ENCODE measurements at regions not wholly inside any gene's neighbourhood (a gene's known extent, or its start where the extent isn't known, plus 50 kb on each side); places are given as distances from the start of the nearest gene placed in this dataset.

GRCh38 chr4:10898072-10898471 lies 213.5 kb upstream of the CLNK start:
- Mint-ChIP-seq H3K36me3 (ENCODE audit: insufficient read depth) (no peaks in the 10 kb centered on the region), H3K4me3 (ENCODE audit: low read depth) (no peak overlapping the region), H3K27me3 (peaks cover 3% of the 10 kb centered on the region), H3K27ac (no peak overlapping the region), H3K9me3 (ENCODE audit: low read depth) (no peaks in the 10 kb centered on the region), H3K4me1 (ENCODE audit: low read depth) (peaks cover 2% of the 10 kb centered on the region)
- DNase-seq (ENCODE audit: low spot score, unreplicated experiment): no peak
- no peak for TF ChIP-seq CTCF (IDR thresholded peaks at IDR 0.05; ENCODE audit: unreplicated experiment)

DNA sequence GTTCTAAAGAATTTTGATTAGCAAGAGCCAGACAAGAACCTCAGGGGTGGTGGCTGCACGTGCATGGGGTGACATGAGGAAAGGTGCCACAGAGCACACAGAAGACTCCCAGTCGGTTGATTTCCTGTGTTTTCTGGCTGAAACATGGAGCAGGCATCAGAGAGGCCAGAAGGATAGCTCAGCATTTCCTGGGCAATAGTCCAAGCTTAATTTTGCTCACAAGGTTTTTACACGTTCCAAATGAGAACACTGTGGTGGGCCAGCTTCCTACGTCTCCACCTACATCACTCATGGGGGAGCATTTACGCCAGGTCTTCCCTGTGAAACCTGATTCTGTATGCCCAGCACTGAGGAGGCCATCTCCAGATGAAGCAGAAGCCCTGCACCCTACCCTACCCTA lies 212.5 kb upstream of the CLNK start:
- Mint-ChIP-seq H3K4me1 (ENCODE audit: low read depth) (peaks cover 2% of the 10 kb centered on the region), H3K36me3 (ENCODE audit: insufficient read depth) (no peaks in the 10 kb centered on the region), H3K27me3 (peaks cover 3% of the 10 kb centered on the region), H3K27ac (no peak overlapping the region), H3K4me3 (ENCODE audit: low read depth) (no peak overlapping the region), H3K9me3 (ENCODE audit: low read depth) (no peaks in the 10 kb centered on the region)
- no peak for TF ChIP-seq CTCF (IDR thresholded peaks at IDR 0.05; ENCODE audit: unreplicated experiment)
- no peak for DNase-seq (ENCODE audit: low spot score, unreplicated experiment)

- no peak overlapping the region for H3K4me3 Mint-ChIP-seq (ENCODE audit: low read depth)
- peaks cover 3% of the 10 kb centered on the region for H3K27me3 Mint-ChIP-seq
- no peaks in the 10 kb centered on the region for H3K9me3 Mint-ChIP-seq (ENCODE audit: low read depth)
- TF ChIP-seq CTCF (IDR thresholded peaks at IDR 0.05; ENCODE audit: unreplicated experiment): peak; percentile 54
- no peak overlapping the region for H3K27ac Mint-ChIP-seq
- no peaks in the 10 kb centered on the region for H3K36me3 Mint-ChIP-seq (ENCODE audit: insufficient read depth)
- peaks cover 2% of the 10 kb centered on the region for H3K4me1 Mint-ChIP-seq (ENCODE audit: low read depth)
- DNase-seq (ENCODE audit: low spot score, unreplicated experiment): no peak
Measured at GRCh38 chr4:10893395-10893794, 208.8 kb upstream of the CLNK start.

DNA sequence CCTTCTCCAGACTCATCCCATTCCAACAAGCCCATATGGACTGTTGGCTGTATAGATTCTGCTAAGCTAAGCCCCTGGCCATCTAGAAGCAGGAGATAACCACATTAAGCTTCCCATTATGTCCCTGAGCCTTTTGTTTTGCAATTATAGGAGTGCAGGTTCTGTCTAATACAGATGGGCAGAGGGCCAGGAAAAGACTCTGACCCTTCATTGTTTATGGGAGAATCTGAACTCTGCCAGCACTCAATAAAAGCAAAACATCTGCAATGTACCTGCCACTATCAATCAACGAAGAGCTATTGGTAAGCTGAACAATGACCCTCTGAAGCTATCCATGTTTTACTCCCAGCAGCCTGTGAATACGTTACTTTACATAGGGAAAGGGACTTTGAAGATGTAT lies 207.3 kb upstream of the CLNK start:
- Mint-ChIP-seq H3K27ac (no peak overlapping the region), H3K27me3 (peaks cover 3% of the 10 kb centered on the region), H3K4me3 (ENCODE audit: low read depth) (no peak overlapping the region), H3K9me3 (ENCODE audit: low read depth) (no peaks in the 10 kb centered on the region), H3K4me1 (ENCODE audit: low read depth) (peaks cover 2% of the 10 kb centered on the region), H3K36me3 (ENCODE audit: insufficient read depth) (no peaks in the 10 kb centered on the region)
- no peak for DNase-seq (ENCODE audit: low spot score, unreplicated experiment)
- TF ChIP-seq CTCF (IDR thresholded peaks at IDR 0.05; ENCODE audit: unreplicated experiment): no peak

DNA sequence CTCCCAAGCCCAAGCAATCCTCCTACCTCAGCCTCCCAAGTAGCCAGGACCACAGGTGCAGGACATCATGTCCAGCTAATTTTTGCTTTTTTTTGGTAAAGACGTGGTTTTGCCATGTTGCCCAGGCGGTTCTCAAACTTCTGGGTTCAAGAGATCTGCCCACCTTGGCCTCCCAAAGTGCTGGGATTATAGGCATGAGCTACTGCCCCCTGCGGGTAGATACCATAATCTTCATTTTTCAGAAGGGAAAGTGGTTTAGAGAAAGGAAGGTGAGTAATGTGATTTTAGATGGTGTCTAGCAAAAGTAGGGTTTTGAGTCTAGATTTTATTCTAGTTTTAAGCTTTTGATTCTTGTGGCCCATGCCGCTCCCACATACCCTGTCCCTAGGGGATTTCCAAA lies 205.3 kb upstream of the CLNK start:
- no peak overlapping the region for H3K4me3 Mint-ChIP-seq (ENCODE audit: low read depth)
- peaks cover 1% of the 10 kb centered on the region for H3K27me3 Mint-ChIP-seq
- H3K27ac Mint-ChIP-seq: no peak overlapping the region
- H3K36me3 Mint-ChIP-seq (ENCODE audit: insufficient read depth): no peaks in the 10 kb centered on the region
- no peak for DNase-seq (ENCODE audit: low spot score, unreplicated experiment)
- H3K9me3 Mint-ChIP-seq (ENCODE audit: low read depth): no peaks in the 10 kb centered on the region
- H3K4me1 Mint-ChIP-seq (ENCODE audit: low read depth): peaks cover 2% of the 10 kb centered on the region
- TF ChIP-seq CTCF (IDR thresholded peaks at IDR 0.05; ENCODE audit: unreplicated experiment): no peak

Data from progenitor cell of endocrine pancreas (in vitro differentiated cells).